ENCODE measurements at regions not wholly inside any gene's neighbourhood (a gene's known extent, or its start where the extent isn't known, plus 50 kb on each side); places are given as distances from the start of the nearest gene placed in this dataset.
A peak's percentile ranks its signal among the peaks of the same experiment; 100 is the strongest.

DNA sequence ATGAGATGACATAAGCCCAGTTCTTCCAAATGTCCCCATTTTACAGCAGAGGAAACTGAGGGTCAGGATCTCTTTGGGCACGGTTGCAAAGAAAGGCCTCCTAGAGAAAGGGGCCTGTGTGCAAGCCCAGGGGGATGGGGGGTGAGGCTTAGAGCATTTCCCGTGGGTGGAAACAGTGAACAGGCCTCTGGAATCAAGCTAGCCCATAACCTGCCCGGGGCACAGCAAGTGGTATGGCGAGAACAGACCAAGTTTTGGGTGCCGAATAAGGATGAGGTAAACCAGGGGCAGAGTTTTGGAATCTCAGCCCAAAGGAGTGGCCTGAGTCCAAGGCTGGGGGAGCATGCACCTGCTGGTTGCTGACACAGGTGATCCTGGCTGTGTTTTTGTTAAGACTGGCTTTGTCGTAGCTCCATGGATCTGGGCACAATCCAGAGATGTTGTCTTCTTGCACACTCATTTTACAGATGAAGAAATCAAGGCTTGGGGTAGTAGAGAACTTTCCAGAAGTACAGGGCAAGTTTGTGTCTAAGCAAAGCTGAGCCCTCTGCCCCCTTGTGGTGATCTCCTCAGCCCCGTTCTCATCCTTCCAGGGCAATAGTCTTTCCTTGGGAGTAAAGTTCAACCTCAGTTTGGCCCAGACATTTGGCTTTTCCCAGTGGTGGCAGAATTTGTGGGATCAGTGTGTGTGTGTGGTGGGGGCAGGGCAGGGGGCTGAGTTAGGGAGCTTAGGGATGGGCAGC lies 53.5 kb upstream of the MYEOV start:
- TF ChIP-seq, protein P1, sequence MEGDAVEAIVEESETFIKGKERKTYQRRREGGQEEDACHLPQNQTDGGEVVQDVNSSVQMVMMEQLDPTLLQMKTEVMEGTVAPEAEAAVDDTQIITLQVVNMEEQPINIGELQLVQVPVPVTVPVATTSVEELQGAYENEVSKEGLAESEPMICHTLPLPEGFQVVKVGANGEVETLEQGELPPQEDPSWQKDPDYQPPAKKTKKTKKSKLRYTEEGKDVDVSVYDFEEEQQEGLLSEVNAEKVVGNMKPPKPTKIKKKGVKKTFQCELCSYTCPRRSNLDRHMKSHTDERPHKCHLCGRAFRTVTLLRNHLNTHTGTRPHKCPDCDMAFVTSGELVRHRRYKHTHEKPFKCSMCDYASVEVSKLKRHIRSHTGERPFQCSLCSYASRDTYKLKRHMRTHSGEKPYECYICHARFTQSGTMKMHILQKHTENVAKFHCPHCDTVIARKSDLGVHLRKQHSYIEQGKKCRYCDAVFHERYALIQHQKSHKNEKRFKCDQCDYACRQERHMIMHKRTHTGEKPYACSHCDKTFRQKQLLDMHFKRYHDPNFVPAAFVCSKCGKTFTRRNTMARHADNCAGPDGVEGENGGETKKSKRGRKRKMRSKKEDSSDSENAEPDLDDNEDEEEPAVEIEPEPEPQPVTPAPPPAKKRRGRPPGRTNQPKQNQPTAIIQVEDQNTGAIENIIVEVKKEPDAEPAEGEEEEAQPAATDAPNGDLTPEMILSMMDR (IDR thresholded peaks at IDR 0.05; ENCODE audit: low read depth, low read length): peak; percentile 46
- DNase-seq: no peak
- Histone ChIP-seq H3K9me3 (no peaks in the 10 kb centered on the region), H3K27me3 (no peaks in the 10 kb centered on the region), H3K4me1 (0 out of 2 replicates have a peak, but pooled peaks cover 2% of the 10 kb centered on the region), H3K4me3 (ENCODE audit: low read depth, low read length) (no peak overlapping the region), H3K36me3 (no peaks in the 10 kb centered on the region)

DNA sequence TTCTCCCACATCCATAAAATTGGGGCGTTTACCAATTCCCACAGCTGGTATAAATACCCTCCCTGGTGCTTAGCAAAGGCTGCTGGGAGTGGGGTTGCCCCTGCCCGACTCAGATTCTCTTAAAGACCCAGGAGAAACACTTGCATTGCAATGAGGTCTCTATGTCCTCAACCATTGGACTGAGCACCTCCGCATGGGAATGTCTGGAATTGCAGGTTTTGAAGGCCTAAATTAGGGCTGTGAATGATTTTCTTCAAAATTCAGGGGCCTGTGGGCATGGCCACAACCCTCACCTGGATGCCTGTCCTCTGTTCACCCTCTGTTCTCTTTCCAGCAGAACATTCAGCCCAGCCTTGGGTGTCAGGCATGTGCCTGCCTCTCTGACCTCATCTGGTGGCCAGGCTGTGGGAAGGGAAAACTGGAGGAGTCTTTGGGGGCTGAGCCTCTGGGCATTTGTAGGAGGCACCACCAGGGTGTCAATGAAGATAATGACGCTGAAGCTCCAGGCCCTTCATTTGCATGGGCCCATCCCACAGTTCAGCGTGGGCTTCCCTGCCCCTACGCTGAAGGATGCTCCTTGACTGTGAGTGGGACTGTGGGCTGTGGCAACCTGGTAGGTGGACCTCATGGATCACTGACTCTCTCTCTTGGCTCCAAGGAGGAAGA lies 52.7 kb upstream of the MYEOV start:
- H3K27me3 ChIP-seq: no peaks in the 10 kb centered on the region
- no peaks in the 10 kb centered on the region for H3K9me3 ChIP-seq
- no peak for DNase-seq
- H3K36me3 ChIP-seq: no peaks in the 10 kb centered on the region
- H3K4me1 ChIP-seq: 0 out of 2 replicates have a peak, but pooled peaks cover 2% of the 10 kb centered on the region
- no peak overlapping the region for H3K4me3 ChIP-seq (ENCODE audit: low read depth, low read length)
- TF ChIP-seq, protein P1 (IDR thresholded peaks at IDR 0.05; ENCODE audit: low read depth, low read length): no peak

DNA sequence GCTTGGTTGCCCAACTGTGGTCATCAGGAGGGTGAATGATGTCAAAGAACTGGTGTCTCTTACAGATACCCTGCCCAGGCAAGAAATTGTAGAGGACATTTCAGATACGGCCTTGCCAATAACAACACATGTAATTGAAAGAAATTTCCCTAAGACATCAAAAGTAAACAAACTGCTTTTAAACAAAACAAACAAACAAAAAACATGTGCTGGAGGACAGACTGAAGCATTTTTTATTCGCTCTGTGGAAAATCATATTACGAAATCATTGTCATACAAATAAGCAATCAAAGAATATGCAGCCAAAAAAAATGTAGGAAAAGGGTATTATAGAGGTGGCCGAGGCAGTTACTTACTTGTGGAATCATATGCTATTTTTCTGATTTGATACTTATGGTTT lies 52.1 kb upstream of the MYEOV start:
- H3K9me3 ChIP-seq: no peaks in the 10 kb centered on the region
- no peak for DNase-seq
- H3K36me3 ChIP-seq: no peaks in the 10 kb centered on the region
- no peak overlapping the region for H3K4me3 ChIP-seq (ENCODE audit: low read depth, low read length)
- TF ChIP-seq, protein P1 (IDR thresholded peaks at IDR 0.05; ENCODE audit: low read depth, low read length): no peak
- 0 out of 2 replicates have a peak, but pooled peaks cover 2% of the 10 kb centered on the region for H3K4me1 ChIP-seq
- no peaks in the 10 kb centered on the region for H3K27me3 ChIP-seq

DNA sequence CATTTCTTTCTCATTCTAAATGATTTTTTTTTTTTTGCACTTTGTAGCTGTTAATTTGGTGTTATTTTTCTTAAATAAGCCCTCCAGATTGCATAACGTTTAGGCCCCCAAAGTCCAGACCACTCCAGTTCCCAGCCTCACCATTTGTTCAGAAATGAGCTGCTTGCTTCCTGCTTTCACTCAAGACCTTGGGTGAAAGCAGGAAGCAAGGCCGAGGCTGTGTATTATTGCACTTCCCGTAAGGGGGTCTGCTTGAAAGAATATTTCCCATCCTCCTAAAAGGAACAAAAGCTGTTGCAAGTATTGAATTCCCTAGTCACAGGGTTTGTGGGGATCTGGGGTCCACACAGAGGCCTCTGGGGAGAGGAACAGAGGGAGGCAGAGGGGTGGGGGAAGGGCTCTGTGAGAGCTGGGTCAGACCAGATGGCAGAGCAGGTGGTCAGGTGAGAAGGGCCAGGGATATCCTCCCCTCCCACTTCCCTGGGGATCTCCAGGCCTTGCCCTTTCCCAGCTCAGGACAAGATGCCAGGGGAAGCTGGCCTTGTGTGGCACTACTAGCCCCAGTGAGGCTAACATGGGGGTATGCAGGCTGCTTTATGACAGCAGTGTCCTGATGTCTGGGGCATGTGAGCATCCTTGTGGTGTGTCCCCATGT lies 51.6 kb upstream of the MYEOV start:
- TF ChIP-seq, protein P1 (IDR thresholded peaks at IDR 0.05; ENCODE audit: low read depth, low read length): no peak
- 0 out of 2 replicates have a peak, but pooled peaks cover 2% of the 10 kb centered on the region for H3K4me1 ChIP-seq
- H3K36me3 ChIP-seq: no peaks in the 10 kb centered on the region
- H3K27me3 ChIP-seq: no peaks in the 10 kb centered on the region
- no peaks in the 10 kb centered on the region for H3K9me3 ChIP-seq
- no peak for DNase-seq
- H3K4me3 ChIP-seq (ENCODE audit: low read depth, low read length): no peak overlapping the region

DNA sequence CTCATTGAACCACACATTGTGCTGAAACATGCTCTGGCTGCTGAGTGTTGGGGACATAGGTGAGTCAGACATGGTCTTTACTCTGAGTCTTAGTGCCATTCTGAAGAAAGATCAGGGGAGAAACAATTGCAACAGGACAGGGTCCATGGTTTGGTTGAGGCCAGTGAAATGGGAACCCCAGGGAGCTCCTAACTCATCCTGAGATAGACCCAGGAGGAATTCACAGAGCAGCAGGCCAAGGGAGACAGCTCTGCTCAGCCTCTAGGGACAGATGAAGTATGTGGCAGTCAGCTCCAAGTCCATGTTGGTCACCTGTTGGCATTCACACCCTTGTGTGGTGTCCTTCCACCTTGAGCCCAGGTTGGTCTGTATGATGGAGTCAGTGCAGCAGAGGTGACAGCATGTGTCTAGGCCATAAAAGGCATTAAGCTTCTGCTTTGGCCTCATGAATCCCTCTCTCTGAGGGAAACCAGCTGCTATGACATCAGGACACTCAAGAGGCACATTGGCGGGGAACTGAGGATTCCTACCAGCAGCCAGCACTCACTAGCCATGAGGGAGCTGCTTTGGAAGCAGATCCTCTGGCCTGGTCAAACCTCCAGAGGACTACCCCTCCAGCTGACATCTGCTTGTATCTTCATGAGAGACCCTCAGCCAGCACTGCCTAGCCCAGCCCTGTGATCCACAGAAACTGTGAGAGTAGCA lies 50.3 kb upstream of the MYEOV start:
- DNase-seq: no peak
- Histone ChIP-seq H3K9me3 (no peaks in the 10 kb centered on the region), H3K4me3 (ENCODE audit: low read depth, low read length) (no peak overlapping the region), H3K36me3 (no peaks in the 10 kb centered on the region), H3K4me1 (0 out of 2 replicates have a peak, but pooled peaks cover 2% of the 10 kb centered on the region), H3K27me3 (no peaks in the 10 kb centered on the region)
- TF ChIP-seq, protein P1 (IDR thresholded peaks at IDR 0.05; ENCODE audit: low read depth, low read length): no peak

Measured in BE2C (cell line).